ENCODE measurements at regions not wholly inside any gene's neighbourhood (a gene's known extent, or its start where the extent isn't known, plus 50 kb on each side); places are given as distances from the start of the nearest gene placed in this dataset.
A peak's percentile ranks its signal among the peaks of the same experiment; 100 is the strongest.
"Not testable (repeated sequence)": the region's sequence is repeated elsewhere in the genome, so short reads cannot be mapped to it uniquely, and the experiment has no call there.

- DNase-seq: no peak
These were observed 74.2 kb downstream of the APOBEC1 start for GRCh38 chr12:7591531-7591930.

GRCh38 chr12:7590085-7590484, 75.6 kb downstream of the APOBEC1 start:
- DNase-seq: not testable (repeated sequence)

- DNase-seq: peak; percentile 71
These were observed 76.9 kb downstream of the APOBEC1 start for GRCh38 chr12:7588742-7589329.

- not testable (repeated sequence) for DNase-seq
These were observed 80.6 kb upstream of the CD163 start for GRCh38 chr12:7584137-7584536.

GRCh38 chr12:7583471-7583870, 79.9 kb upstream of the CD163 start:
- DNase-seq: no peak

GRCh38 chr12:7582796-7583195, 79.2 kb upstream of the CD163 start:
- DNase-seq: no peak

GRCh38 chr12:7581625-7582024, 78.0 kb upstream of the CD163 start:
- no peak for DNase-seq

- no peak for DNase-seq
These were observed 77.5 kb upstream of the CD163 start for GRCh38 chr12:7581046-7581445.

GRCh38 chr12:7571257-7571656, 67.7 kb upstream of the CD163 start:
- DNase-seq: no peak

GRCh38 chr12:7557227-7557626, 53.6 kb upstream of the CD163 start:
- peak; percentile 7 for DNase-seq

- DNase-seq: no peak
These were observed 52.2 kb upstream of the CD163 start for GRCh38 chr12:7555752-7556151.

- DNase-seq: not testable (repeated sequence)
These were observed 51.3 kb upstream of the CD163 start for GRCh38 chr12:7554831-7555230.

Data from GDM1 (cell line).